Gastrocnemius medialis (tissue), 4 donors: ENCODE measurements at regions not wholly inside any gene's neighbourhood (a gene's known extent, or its start where the extent isn't known, plus 50 kb on each side); places are given as distances from the start of the nearest gene placed in this dataset.

Experiments used
- ATAC-seq, 2 donors: fragments of 150-250 bp; one replicate each; pipeline ENCODE4 v1.9.1; 2016
- DNase-seq, 2 donors: peaks; one replicate each; pipeline ENCODE4 v3.0.0-alpha.2; 2019
- H3K27ac ChIP-seq, 4 donors: fragments of 200-600 bp; sonication (generic); 1 replicate in 1 of 4; 2 replicates in 3 of 4; pipeline ENCODE4 v1.5.1; 2016 to 2018; ENCODE audit warnings: mild to moderate bottlenecking in 2 of 4, moderate library complexity in 1 of 4
- H3K27me3 ChIP-seq, 3 donors: fragments of 200-600 bp; sonication (generic) in 2 of 3; 1 replicate in 1 of 3; 2 replicates in 2 of 3; pipeline versions ENCODE4 v1.5.1 to v1.6.0; 2016 to 2019; ENCODE audit warnings: mild to moderate bottlenecking in 1 of 3, moderate library complexity in 1 of 3
- H3K36me3 ChIP-seq, 2 donors: fragments of 200-600 bp; sonication (generic) in 1 of 2; one replicate each; pipeline ENCODE4 v1.5.1; 2017 to 2018
- H3K4me1 ChIP-seq, 2 donors: fragments of 200-600 bp; sonication (generic) in 1 of 2; one replicate each; pipeline ENCODE4 v1.5.1; 2016 to 2017; ENCODE audit warnings: mild to moderate bottlenecking in 2 of 2
- H3K4me3 ChIP-seq, 4 donors: fragments of 200-600 bp; sonication (generic) in 3 of 4; 1 replicate in 1 of 4; 2 replicates in 3 of 4; pipeline ENCODE4 v1.5.1; 2016 to 2019; ENCODE audit warnings: mild to moderate bottlenecking in 2 of 4
- H3K9me3 ChIP-seq, 3 donors: fragments of 200-600 bp; sonication (generic) in 2 of 3; 1 replicate in 1 of 3; 2 replicates in 2 of 3; pipeline ENCODE4 v1.5.1; 2016 to 2019
- POLR2A ChIP-seq, 2 donors: fragments of 450-650 bp; IDR thresholded peaks; one replicate each; pipeline ENCODE4 v1.6.1; 2017; ENCODE audit warnings: antibody characterized with exemption in 2 of 2, mild to moderate bottlenecking in 2 of 2, moderate library complexity in 2 of 2
- in situ Hi-C, 4 donors: fragments of 200-750 bp; cut with MboI; loops; one replicate each; pipeline versions ENCODE4 v1.15.0 to v1.8.0; 2017; ENCODE audit warnings: low sequenced_read_pairs in 4 of 4
- intact Hi-C: fragments of 100-400 bp; cut with DNase I; formaldehyde crosslinking; loops from one replicate; pipeline ENCODE4 v1.15.1; 2023; ENCODE audit warnings: low total_unique reads
- TF ChIP-seq, protein P1 (sequence below), 5 experiments: fragments of 450-650 bp in 3 of 5; fragments of 200-600 bp in 2 of 5; sonication (generic) in 2 of 5; IDR thresholded peaks in 4 of 5; conservative IDR thresholded peaks in 1 of 5; 1 replicate in 4 of 5; 2 replicates in 1 of 5; pipeline ENCODE4 v1.5.1; 2016 to 2019; ENCODE audit warnings: antibody characterized with exemption in 5 of 5, mild to moderate bottlenecking in 3 of 5, moderate library complexity in 3 of 5

DNA sequence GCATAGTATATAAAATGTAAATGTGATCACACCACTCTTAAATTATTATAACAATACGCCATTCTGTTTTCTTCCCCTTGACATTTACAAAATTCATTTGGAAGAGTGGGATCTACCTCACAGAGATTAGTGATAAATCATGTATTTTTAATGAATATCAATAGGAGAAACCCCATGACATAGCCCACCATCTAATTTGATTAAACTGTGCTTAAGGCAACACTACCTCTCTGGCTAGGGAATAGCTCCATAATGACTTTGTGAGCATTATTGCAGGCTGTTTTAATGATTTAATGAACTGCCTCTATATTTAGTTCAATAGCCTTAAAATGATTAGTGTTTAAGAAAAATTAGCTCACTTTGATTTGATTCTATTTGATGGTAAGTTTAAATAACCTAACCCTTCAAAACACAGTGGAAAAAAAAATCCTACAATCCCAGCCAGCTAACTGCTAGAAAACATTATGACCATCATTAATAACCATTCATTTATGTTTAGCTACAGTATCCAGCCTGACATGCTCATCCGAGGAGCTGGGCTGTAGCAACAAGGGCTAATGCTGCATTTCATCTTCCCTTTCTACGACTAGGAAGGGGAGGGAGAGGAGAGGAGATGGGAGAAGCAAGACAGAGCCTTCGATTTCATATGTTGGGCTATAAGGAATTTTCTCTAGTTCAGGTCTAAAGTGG, 75.3 kb upstream of the BCL11A start:
- Histone ChIP-seq H3K27ac (no peak overlapping the region), H3K36me3 (no peaks in the 10 kb centered on the region), H3K9me3 (no peaks in the 10 kb centered on the region), H3K4me3 (no peak overlapping the region), H3K27me3 (peaks cover 0 to 7% (median 0%) of the 10 kb centered on the region in 3 donors), H3K4me1 (no peaks in the 10 kb centered on the region)
- ATAC-seq (no peak), DNase-seq (no peak)
- intact Hi-C loops (no loop called here), in situ Hi-C loops (no loop called here)
- TF ChIP-seq, protein P1, sequence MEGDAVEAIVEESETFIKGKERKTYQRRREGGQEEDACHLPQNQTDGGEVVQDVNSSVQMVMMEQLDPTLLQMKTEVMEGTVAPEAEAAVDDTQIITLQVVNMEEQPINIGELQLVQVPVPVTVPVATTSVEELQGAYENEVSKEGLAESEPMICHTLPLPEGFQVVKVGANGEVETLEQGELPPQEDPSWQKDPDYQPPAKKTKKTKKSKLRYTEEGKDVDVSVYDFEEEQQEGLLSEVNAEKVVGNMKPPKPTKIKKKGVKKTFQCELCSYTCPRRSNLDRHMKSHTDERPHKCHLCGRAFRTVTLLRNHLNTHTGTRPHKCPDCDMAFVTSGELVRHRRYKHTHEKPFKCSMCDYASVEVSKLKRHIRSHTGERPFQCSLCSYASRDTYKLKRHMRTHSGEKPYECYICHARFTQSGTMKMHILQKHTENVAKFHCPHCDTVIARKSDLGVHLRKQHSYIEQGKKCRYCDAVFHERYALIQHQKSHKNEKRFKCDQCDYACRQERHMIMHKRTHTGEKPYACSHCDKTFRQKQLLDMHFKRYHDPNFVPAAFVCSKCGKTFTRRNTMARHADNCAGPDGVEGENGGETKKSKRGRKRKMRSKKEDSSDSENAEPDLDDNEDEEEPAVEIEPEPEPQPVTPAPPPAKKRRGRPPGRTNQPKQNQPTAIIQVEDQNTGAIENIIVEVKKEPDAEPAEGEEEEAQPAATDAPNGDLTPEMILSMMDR (IDR thresholded peaks at IDR 0.05 in 4 of 5, conservative IDR thresholded peaks at IDR 0.05 in 1 of 5), result no peak
- no peak for TF ChIP-seq POLR2A (IDR thresholded peaks at IDR 0.05)

- in situ Hi-C loops, result no loop called here
- Histone ChIP-seq H3K4me1 (no peaks in the 10 kb centered on the region), H3K27ac (no peak overlapping the region), H3K36me3 (no peaks in the 10 kb centered on the region), H3K9me3 (no peaks in the 10 kb centered on the region), H3K4me3 (no peak overlapping the region), H3K27me3 (peaks cover 0 to 7% (median 0%) of the 10 kb centered on the region in 3 donors)
- TF ChIP-seq, protein P1 (IDR thresholded peaks at IDR 0.05 in 4 of 5, conservative IDR thresholded peaks at IDR 0.05 in 1 of 5), result no peak
- no peak for TF ChIP-seq POLR2A (IDR thresholded peaks at IDR 0.05)
- ATAC-seq (no peak), DNase-seq (no peak)
- intact Hi-C loops, result no loop called here
Measured at GRCh38 chr2:60629305-60629662, 75.8 kb upstream of the BCL11A start.

DNA sequence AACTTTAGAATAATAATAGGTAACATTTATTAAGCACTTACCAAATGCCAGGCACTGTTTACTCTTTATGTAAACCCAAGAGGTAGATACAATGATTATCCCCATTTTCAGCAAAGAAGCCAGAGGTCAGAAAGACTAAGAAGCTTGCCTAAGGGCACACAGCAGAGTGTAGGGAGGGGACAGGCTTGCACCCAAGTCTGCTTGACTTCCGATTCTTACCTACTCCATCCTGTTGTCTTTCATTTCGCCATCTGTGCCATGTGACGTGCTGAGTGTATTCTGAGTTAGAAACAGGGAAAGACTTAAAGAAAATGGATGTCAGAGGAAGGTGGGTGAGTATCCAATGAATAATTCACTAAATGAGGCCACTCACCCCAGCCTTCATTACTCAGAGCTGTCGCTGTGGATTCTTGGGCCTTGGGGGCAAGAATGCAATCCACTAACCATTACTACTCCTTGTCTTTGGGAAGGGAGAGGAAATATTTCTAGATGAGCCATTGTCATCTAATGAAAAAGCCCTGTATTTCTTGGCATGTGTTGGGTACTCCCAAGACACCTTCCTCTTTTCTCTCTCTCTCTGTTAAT, 76.4 kb upstream of the BCL11A start:
- TF ChIP-seq, protein P1 (IDR thresholded peaks at IDR 0.05 in 4 of 5, conservative IDR thresholded peaks at IDR 0.05 in 1 of 5), result no peak
- TF ChIP-seq POLR2A (IDR thresholded peaks at IDR 0.05), result no peak
- no peak for ATAC-seq
- no peak for DNase-seq
- Histone ChIP-seq H3K27ac (no peak overlapping the region), H3K9me3 (no peaks in the 10 kb centered on the region), H3K27me3 (peaks cover 0 to 7% (median 0%) of the 10 kb centered on the region in 3 donors), H3K36me3 (no peaks in the 10 kb centered on the region), H3K4me1 (no peaks in the 10 kb centered on the region), H3K4me3 (no peak overlapping the region)
- in situ Hi-C loops (no loop called here), intact Hi-C loops (no loop called here)

- H3K27ac ChIP-seq, result no peak overlapping the region
- H3K4me1 ChIP-seq, result no peaks in the 10 kb centered on the region
- DNase-seq, result no peak
- in situ Hi-C loops, result no loop called here
- no peak overlapping the region for H3K4me3 ChIP-seq
- H3K27me3 ChIP-seq, result no peaks in the 10 kb centered on the region
- H3K36me3 ChIP-seq, result no peaks in the 10 kb centered on the region
- H3K9me3 ChIP-seq, result no peaks in the 10 kb centered on the region
- intact Hi-C loops, result no loop called here
- ATAC-seq, result no peak
- no peak for TF ChIP-seq POLR2A (IDR thresholded peaks at IDR 0.05)
- TF ChIP-seq, protein P1 (IDR thresholded peaks at IDR 0.05 in 4 of 5, conservative IDR thresholded peaks at IDR 0.05 in 1 of 5), result no peak
Measured at GRCh38 chr2:60633615-60634014, 80.2 kb upstream of the BCL11A start.
